Renal cortex interstitium (tissue), 11 donors: ENCODE measurements at regions not wholly inside any gene's neighbourhood (a gene's known extent, or its start where the extent isn't known, plus 50 kb on each side); places are given as distances from the start of the nearest gene placed in this dataset.
A peak's percentile ranks its signal among the peaks of the same experiment; 100 is the strongest.
"Not testable (repeated sequence)": the region's sequence is repeated elsewhere in the genome, so short reads cannot be mapped to it uniquely, and the experiment has no call there.

ENCODE experiments used
- DNase-seq, 11 donors: peaks; one replicate each; pipeline ENCODE4 v3.0.0-alpha.2; 2013; ENCODE audit warnings: low read depth in 9 of 11, low spot score in 4 of 11; ENCODE audit errors: extremely low read depth in 1 of 11

- DNase-seq: no peak
These were observed 341.8 kb downstream of the ZNF326 start for GRCh38 chr1:90336552-90337324.

GRCh38 chr1:90335558-90335957 is 340.6 kb downstream of the ZNF326 start:
- DNase-seq: peak in 1 of 11 donors; percentile 5

- DNase-seq: no peak
These were observed 339.2 kb downstream of the ZNF326 start for GRCh38 chr1:90334137-90334536.

GRCh38 chr1:90325168-90325567 is 330.3 kb downstream of the ZNF326 start:
- DNase-seq: no peak

- no peak for DNase-seq
These were observed 327.3 kb downstream of the ZNF326 start for GRCh38 chr1:90322186-90322585.

- DNase-seq: no peak
These were observed 325.0 kb downstream of the ZNF326 start for GRCh38 chr1:90319918-90320317.

- no peak for DNase-seq
These were observed 323.5 kb downstream of the ZNF326 start for GRCh38 chr1:90318431-90318830.

- no peak for DNase-seq
These were observed 322.7 kb downstream of the ZNF326 start for GRCh38 chr1:90317628-90318027.

- DNase-seq: no peak
These were observed 319.6 kb downstream of the ZNF326 start for GRCh38 chr1:90314533-90314932.

GRCh38 chr1:90313778-90314177 is 318.9 kb downstream of the ZNF326 start:
- DNase-seq: no peak

GRCh38 chr1:90309806-90310205 is 314.9 kb downstream of the ZNF326 start:
- no peak for DNase-seq

- no peak for DNase-seq
These were observed 313.5 kb downstream of the ZNF326 start for GRCh38 chr1:90308421-90308820.

- DNase-seq: no peak
These were observed 310.7 kb downstream of the ZNF326 start for GRCh38 chr1:90305577-90305976.

GRCh38 chr1:90296327-90296726 is 301.4 kb downstream of the ZNF326 start:
- DNase-seq: no peak

GRCh38 chr1:90295534-90295933 is 300.6 kb downstream of the ZNF326 start:
- no peak for DNase-seq

- no peak for DNase-seq
These were observed 296.7 kb downstream of the ZNF326 start for GRCh38 chr1:90291431-90292216.

- no peak for DNase-seq
These were observed 287.9 kb downstream of the ZNF326 start for GRCh38 chr1:90282811-90283210.

GRCh38 chr1:90281886-90282285 is 287.0 kb downstream of the ZNF326 start:
- not testable (repeated sequence) for DNase-seq

GRCh38 chr1:90277270-90277669 is 282.4 kb downstream of the ZNF326 start:
- no peak for DNase-seq

GRCh38 chr1:90274376-90274775 is 279.5 kb downstream of the ZNF326 start:
- DNase-seq: no peak
